T-helper 1 cell (primary cell): ENCODE measurements at regions not wholly inside any gene's neighbourhood (a gene's known extent, or its start where the extent isn't known, plus 50 kb on each side); places are given as distances from the start of the nearest gene placed in this dataset.
"Not testable (repeated sequence)": the region's sequence is repeated elsewhere in the genome, so short reads cannot be mapped to it uniquely, and the experiment has no call there.

Experiments
- DNase-seq, 5 donors: peaks; one replicate each; pipeline ENCODE4 v3.0.0-alpha.2; 2012 to 2020

DNA sequence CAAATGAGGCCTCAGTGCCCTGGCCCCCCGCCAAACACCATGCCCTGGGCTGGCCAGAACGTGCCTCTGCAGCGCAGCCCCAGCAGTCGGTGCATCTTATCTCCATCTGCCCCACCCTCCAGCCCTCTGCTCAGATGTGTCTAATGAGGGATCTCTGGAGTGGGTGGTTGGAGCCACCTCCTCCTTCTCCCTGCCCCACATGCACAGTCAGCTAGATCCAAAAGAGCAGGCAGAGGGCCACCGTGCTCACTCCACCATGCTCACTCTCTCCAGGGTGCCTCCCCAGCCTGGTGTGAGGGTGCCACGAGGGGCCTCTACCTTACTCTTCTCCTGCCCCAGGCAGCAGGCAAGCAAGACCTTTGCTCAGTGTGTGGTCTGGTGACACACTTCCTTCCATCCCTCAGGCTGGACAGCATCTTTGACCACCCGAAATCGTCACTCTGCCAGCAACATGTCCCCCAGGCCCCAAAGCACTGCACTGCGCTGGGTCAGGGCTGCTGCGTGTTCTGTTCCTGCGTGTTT, 266.1 kb upstream of the HDAC4 start:
- DNase-seq = no peak

DNA sequence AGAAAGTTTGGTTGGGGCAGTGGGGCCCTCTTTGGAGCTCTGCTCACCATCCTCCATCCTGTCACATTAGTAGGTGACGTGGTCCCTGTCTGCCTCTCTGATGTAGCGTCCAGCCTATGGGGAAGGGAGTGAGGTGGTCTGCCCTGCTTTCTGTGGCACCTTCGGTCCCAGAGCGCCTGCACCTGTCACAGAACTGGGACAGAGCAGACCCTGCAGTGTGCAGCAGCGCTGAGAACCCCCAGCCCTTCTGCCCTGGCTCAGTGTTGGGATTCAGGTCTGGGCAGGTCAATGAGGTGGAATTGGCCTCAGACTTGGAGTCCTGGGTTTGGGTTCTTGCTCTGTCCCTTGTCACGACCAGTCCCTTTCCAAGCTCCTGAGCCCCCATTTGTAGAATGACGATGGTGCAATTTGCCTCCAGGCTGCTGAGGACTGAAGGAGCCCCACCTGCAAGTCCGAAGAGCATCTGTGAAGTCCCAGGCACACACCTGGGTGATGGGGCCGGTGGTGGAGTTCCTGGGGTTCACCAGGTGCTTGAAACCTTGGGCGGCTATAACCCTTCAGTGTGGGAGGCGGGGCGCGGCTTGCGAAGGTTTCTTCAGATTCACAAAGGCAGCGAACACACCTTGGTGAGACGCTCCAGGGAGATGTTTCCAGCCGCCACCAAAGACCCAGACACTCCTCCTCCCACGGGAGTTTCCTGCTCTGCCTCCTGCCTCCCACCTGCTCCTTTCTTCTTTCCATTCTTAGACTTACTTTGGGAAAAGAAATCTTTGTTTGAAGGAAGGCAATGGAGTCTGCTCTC, 265.4 kb upstream of the HDAC4 start:
- no peak for DNase-seq

DNA sequence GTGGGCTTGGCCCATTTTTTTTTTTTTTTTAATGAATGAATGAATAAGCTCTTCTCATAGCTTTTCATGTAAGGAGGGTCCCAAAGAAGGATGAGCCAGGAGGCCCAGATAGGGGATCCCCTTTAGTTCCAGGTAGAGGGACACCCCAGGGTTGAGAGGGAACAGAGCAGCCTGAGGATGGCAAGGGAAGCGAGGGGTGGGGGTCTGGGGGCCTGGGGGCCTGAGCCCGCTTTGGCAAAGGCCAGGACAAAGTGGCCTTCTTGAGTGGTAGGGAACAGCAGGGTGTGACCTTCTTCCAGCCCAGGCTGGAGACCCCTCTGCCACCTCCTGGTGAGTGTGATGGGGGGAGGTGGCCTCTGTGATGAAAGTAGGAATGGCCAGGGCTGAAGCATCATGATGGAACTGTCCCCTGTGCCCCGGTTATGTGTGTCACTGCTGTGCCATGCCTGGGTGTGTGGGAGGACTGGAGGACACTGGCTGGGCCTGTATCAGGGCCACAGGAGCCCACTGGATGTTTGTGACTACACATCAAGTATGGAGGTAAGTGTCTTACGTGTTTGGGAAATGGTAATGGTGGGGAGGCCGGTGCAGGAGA, 263.5 kb upstream of the HDAC4 start:
- no peak for DNase-seq

DNA sequence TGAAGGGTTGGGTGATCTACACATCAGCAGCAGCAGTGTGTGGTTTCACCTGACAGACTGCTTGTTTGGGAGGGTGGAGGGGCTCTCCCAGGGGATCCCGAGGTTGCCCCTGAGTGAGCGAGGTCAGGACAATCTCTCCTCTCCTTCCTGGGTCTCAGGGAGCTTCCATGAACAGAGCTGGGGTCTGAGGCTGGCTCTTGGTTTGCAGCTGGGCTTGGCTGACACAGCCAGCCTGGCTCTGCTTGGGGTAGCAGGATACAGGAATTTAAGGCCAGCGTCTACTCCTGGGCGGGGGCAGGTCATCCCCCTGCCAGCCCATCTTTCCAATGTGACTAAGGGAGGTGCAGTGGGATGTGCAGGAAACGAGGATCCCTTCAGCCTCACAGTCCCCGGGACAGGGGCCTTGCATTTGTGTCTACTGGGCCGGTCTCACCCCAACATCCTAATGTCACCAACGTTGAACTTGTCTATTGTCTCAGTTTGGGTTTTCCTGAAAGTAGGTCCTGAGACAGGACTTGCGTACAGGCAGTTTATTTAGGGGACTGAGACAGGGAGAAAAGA, 262.6 kb upstream of the HDAC4 start:
- no peak for DNase-seq

DNA sequence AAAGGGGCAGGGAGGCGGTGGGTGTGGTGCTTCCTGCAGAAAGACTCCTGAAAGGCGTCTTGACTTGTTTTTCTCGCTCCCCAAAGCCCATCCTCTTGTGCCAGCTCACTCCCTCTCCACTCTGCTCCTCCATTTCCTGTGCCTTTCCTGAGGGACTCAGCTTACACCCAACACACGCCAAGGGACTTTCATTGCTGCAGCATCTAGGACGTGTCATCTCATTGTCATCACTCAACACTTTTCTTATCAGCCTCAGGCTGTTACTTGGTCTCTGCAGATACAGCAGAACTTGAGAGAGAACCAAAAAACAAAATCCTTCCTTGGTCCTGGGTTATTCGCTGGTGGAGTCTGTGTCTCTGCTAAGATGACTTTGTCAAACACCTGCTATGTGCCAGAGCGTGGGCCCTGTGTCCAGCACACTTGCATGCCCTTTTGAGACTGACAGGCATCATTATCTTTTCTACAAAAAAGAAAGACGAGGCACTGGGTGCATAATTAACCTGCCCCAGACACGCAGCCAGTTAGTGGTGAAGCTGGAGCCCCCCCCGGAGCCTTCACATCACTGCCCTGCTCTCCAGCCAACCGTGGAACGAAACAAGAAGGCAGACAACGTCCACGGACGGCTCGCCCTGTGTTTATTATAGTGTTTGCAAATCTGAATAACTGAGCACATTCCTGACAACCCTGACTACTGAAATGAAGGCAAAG, 261.7 kb upstream of the HDAC4 start:
- no peak for DNase-seq

DNA sequence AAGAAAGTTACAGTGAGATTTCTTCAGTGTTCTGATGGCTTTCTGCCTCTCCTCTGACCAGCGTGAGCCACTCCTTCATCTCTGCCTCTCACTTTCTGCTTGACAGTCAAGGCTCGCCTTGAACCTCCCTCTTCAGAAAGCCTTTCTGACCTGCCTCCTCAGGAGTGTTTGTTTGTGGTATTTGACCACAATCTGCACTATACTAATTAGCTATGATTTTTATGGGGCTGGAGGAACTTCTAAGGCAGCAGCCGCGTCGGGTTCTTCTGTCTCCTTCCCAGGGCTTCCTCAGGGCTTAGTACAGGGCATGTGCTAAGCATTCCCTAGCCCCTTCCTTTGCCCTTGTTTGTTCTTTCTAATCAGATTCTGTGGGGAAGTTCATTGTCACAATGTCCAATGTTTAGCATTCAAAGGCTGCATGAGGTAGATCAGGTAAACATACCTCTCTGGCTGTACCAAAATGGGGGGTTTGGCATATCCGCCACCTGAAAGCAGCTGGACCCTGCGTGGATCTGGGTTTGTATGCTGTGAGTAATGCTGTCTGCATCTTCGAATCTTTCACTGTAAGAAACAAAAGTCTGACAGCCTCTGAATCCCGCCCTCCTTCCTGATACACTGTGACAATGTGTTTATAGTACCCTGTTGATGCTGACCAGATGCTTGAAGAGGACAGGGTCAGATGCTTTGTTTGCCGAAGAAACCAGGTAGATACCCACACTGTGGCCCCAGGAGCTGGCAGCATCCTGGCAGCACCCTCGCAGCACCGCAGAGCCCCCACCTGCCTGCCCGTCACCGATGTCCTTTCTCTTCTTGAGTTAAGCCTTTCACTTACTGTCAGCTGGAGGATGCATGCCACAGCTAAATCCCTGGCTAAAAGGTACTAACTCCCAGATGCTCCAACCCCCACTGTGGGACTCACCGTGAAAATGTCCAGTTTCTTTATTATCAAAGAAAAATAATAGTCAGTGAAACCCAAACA, 260.8 kb upstream of the HDAC4 start:
- DNase-seq = no peak

DNA sequence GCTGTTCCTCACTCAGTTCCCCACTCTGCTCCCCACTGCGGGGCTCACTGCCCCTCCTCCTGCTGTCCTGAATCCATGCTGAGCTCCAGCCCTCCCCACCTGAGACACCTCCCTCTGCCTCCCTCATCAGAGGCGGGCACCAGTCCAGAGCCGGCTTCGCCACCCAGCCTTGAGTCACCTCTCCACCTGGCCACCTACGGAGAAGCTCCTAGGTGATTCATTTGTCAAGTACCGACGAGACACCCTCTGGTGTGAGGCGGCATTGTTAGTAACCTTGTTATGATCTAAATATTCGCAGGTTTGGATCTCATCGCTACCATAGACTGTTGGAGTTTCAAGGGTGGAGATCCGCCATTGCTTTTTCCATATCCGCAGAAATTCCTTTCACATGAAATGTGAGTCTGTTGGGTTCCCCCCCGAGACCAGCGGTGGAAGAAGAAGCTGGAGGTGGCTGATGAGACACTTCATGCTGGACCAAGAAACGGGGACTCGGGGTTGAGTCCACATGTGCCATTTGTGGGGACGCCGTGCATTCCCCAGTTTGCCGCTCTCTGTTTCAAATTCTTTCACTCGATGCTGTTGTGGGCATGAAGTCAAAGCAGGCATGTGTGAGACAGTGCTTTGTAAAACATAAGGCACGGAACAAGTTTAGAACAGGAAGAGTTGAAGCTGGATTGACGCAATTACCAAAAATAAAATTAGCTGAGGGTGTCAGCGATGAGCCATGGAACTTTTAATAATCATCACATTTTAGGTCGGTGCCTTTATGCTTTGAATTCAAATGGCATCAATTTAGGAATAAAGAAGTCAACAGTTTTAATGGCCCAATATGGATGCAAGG, 259.8 kb upstream of the HDAC4 start:
- DNase-seq = no peak

GRCh38 chr2:239657992-239658391, 257.2 kb upstream of the HDAC4 start:
- DNase-seq = no peak

- DNase-seq = no peak
These were observed 256.4 kb upstream of the HDAC4 start for GRCh38 chr2:239657236-239657635.

GRCh38 chr2:239654266-239654665, 253.4 kb upstream of the HDAC4 start:
- no peak for DNase-seq

GRCh38 chr2:239651859-239652258, 251.0 kb upstream of the HDAC4 start:
- DNase-seq = no peak

- no peak for DNase-seq
These were observed 249.9 kb upstream of the HDAC4 start for GRCh38 chr2:239650674-239651073.

GRCh38 chr2:239649309-239649708, 248.5 kb upstream of the HDAC4 start:
- DNase-seq = no peak

GRCh38 chr2:239648607-239649006, 247.8 kb upstream of the HDAC4 start:
- DNase-seq = no peak

DNA sequence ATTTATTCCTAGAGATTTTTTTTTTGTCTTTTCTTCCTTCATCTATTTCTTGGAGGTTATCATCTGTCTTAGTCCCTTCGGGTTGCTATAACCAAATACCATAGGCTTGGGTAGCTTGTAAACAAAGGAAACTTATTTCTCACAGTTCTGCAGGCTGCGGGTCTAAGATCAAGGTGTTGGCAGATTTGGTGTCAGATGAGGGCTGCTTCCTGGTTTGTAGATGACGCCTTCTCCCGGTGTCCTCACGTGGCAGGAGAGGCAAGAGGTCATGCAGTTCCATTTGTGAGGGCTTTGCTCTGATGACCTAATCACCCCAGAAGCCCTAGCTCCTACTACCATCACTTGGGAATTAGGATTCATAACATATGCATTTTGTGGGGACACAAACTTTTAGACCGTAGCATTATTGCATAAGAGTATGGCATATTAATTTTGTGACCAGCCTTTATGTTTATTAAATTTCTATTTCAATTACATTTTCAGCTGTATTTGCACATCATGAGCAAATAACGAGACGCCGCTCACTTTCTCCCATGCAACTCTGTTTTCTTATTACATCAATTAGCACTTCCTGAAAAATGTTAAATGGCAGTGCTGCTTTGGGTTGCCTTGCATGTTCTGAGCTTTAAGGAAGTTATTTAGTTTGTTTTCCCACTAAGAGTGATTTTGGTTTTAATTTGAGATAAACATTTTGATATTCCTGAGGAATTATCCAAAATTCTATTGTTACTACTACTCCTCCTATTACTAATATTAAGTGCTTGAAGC, 246.4 kb upstream of the HDAC4 start:
- DNase-seq = no peak

DNA sequence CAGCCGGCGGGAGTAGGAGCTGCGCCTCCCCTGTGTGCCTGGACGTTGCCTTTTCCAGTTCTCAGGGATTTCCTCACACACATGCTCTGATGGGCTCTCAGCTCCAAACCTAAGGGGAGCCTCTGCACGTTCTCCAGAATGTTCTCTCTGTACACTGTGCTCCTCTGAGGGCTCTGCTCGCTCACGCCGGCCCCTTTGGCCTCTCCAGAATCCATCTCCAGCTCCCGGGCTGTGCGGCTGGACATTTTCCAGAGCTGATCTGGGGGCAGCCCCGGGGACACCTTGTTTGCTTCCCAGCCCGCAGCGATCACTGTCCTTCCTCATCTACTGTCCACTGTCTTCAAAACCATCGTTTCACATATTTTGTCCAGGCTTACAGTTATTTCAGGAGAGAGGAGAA, 245.4 kb upstream of the HDAC4 start:
- DNase-seq = no peak

GRCh38 chr2:239644594-239644993, 243.8 kb upstream of the HDAC4 start:
- not testable (repeated sequence) for DNase-seq

GRCh38 chr2:239644011-239644410, 243.2 kb upstream of the HDAC4 start:
- peak in 1 of 5 donors; percentile 36 for DNase-seq

DNA sequence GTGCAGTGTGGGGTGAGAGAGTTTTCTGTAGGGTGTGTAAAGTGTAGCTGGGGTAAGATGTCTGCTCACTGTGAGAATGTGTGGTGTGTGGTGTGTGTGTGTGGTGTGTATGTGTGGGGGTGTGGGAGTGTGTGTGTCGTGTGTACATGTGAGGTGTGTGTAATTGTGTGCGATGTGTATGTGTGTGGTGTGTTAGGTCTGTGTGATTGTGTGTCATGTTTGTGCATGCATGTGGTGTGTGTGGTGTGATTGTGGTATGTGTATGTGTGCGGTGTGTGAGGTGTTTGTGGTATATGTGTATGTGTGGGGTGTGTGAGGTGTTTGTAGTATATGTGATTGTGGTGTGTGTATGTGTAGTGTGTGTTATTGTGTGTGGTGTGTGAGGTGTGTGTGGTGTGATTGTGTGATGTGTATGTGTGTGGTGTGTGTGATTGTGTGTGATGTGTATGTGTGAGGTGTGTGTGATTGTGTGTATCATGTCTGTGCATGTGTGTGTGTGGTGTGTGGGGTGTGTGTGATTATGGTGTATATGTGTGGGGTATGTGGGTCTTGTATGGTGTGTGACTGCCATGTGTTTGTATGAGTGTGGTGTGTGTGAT, 241.7 kb upstream of the HDAC4 start:
- no peak for DNase-seq

GRCh38 chr2:239641904-239642303, 241.1 kb upstream of the HDAC4 start:
- not testable (repeated sequence) for DNase-seq
